ENCODE measurements at regions not wholly inside any gene's neighbourhood (a gene's known extent, or its start where the extent isn't known, plus 50 kb on each side); places are given as distances from the start of the nearest gene placed in this dataset.

DNA sequence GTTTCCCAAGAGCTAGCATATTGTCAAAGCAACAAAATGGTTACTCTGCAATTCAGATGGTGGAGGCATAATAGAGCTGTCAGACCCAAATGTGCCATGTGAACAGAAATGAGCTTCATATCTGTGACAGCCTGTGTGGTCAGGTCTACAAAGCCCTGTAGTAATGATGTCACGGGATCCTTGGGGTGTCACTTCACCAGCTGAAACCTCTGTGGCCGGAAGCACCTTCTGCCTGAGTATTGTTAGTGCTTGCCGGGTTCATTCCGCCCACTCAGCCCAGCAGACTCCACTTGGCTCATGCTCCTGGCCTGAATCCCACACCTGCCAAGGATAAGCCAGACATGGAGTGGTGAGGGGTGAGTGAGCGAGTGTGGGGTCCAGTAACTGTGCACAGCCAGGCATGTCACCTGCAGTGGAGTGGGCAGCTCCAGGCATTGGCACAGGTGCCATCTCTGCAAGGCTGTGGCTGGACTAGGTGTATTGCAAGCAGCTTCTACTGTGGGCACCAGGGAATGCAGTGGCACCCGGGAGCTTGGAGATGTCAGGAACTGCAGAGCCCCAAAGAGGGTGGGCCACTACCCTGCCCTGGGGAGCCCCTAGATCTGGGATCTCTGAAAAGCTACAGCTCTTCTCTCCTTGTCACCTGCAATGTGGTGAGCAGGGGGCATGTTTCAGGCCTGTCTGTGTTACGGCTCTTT lies 341.9 kb upstream of the CHRM2 start:
- FAIRE-seq (no peak), DNase-seq (ENCODE audit: insufficient read length, low spot score) (no peak)
- TF ChIP-seq, protein P1, sequence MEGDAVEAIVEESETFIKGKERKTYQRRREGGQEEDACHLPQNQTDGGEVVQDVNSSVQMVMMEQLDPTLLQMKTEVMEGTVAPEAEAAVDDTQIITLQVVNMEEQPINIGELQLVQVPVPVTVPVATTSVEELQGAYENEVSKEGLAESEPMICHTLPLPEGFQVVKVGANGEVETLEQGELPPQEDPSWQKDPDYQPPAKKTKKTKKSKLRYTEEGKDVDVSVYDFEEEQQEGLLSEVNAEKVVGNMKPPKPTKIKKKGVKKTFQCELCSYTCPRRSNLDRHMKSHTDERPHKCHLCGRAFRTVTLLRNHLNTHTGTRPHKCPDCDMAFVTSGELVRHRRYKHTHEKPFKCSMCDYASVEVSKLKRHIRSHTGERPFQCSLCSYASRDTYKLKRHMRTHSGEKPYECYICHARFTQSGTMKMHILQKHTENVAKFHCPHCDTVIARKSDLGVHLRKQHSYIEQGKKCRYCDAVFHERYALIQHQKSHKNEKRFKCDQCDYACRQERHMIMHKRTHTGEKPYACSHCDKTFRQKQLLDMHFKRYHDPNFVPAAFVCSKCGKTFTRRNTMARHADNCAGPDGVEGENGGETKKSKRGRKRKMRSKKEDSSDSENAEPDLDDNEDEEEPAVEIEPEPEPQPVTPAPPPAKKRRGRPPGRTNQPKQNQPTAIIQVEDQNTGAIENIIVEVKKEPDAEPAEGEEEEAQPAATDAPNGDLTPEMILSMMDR (IDR thresholded peaks at IDR 0.05; ENCODE audit: insufficient read depth, missing control alignments), result no peak

DNA sequence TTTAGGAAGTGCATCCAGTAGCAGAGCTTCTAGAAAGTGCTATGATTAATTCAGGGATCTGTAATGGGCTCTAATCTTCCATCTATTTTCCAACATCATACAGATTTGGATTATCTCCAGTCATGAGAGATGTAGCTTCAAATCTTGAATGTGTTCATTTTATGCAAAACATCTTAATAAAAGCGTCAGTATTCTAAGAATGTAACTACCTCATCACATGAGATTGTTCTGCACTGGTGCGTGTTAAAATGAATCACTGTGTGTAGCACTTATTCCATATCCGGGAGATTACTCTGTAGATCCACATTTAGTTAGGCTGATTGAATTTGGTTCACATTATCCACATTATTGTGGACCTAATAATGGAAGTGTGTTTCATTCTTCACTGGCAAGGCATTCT lies 344.9 kb upstream of the CHRM2 start:
- TF ChIP-seq, protein P1 (IDR thresholded peaks at IDR 0.05; ENCODE audit: insufficient read depth, missing control alignments), result no peak
- FAIRE-seq (no peak), DNase-seq (ENCODE audit: insufficient read length, low spot score) (no peak)

DNA sequence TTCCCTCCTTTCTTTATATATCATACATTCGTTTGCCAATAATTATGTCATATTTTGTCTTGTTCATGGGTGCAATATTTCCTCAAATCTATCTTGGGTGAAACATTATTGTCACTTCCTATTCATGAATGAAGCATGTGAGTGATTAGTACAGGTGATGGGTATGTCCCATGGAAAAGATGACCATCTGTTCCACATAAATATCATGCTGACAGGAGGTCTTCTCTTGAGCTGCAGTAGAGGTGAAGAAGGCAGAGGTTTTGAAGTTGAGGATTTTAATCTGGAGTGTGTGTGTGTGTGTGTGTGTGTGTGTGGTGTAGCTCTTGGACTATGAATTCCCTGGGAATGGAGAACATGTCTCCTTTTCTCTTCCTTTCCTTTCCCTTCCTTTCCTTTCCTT lies 350.5 kb upstream of the CHRM2 start:
- TF ChIP-seq, protein P1 (IDR thresholded peaks at IDR 0.05; ENCODE audit: insufficient read depth, missing control alignments), result no peak
- no peak for DNase-seq (ENCODE audit: insufficient read length, low spot score)
- no peak for FAIRE-seq

DNA sequence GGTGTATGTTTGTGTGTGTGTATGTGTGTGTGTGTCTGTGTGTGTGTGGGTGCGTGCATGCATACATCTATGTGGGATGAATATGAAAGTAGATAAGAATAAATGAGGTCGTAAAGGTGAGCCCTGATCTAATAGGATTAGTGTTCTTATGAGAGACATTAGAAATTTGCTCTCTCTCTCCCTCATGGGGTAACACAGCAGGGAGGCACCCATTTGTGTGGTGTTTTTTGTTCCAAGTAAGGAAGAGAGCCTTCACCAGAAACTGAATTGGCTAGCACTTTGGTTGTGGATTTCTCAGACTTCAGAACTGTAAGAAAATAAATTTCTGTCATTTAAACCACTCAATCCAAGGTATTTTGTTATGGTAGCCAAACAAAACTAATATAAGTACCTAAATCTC lies 353.7 kb upstream of the CHRM2 start:
- DNase-seq (ENCODE audit: insufficient read length, low spot score) (no peak), FAIRE-seq (no peak)
- TF ChIP-seq, protein P1 (IDR thresholded peaks at IDR 0.05; ENCODE audit: insufficient read depth, missing control alignments), result no peak

DNA sequence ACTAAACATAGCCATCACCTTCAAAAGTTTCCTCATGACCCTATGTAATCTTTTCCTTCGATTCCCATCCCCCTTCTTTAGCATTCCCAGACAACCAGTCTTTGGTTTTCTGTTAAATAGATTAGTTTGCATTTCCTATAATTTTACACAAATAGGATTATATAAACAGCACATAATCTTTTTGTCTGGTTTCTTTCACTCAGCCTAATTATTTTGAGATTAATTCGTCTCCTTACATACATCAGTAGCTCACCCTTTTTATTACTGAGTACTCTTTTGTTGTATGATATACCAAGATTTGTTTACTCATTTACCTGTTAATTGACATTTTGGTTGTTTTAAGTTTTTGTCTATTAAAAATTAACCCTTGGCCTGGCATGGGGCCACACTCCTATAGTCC lies 354.7 kb upstream of the CHRM2 start:
- peak; percentile 63 for FAIRE-seq
- TF ChIP-seq, protein P1 (IDR thresholded peaks at IDR 0.05; ENCODE audit: insufficient read depth, missing control alignments), result no peak
- DNase-seq (ENCODE audit: insufficient read length, low spot score), result no peak

DNA sequence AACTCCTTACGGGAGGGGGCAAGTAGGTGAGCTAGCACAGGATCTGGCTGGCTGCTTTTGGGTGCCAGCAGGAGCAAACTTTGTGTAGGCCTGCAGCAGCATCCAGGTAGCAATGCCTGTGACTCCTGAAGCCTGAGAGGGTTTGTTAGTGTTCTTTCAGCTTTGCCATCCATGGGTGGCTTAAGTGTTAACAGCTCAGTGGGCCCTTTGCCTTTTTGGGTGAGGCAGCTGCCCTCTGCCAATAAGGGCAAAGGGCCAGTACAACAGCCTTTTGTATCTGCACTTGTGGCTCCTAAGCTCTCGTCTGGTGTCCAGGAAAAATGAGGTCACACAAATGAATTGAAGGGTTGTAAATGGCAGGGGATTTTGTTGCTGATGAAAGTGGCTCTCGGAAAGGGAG lies 359.0 kb upstream of the CHRM2 start:
- FAIRE-seq (no peak), DNase-seq (ENCODE audit: insufficient read length, low spot score) (no peak)
- TF ChIP-seq, protein P1 (IDR thresholded peaks at IDR 0.05; ENCODE audit: insufficient read depth, missing control alignments), result no peak

DNA sequence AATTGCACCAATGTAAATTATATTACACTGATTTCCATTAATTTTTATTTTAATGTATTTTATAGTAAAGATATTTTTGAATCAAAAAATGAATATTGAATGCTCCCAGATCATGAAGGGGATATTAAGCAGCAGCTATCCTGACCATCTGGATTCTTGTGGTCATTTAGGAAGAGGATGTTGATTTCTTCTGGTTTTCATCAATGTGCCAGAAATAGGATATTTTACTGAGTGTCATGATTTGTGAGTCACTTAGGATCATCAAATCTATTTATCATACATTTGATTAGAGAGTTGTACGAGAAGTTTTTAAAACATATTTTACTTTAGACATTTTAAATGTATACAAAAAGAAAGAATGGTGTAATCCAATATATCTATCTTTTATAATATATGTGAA lies 366.3 kb upstream of the CHRM2 start:
- no peak for DNase-seq (ENCODE audit: insufficient read length, low spot score)
- TF ChIP-seq, protein P1 (IDR thresholded peaks at IDR 0.05; ENCODE audit: insufficient read depth, missing control alignments), result no peak
- FAIRE-seq, result no peak

All from D721Med (cell line).